ENCODE measurements at regions not wholly inside any gene's neighbourhood (a gene's known extent, or its start where the extent isn't known, plus 50 kb on each side); places are given as distances from the start of the nearest gene placed in this dataset.

DNA sequence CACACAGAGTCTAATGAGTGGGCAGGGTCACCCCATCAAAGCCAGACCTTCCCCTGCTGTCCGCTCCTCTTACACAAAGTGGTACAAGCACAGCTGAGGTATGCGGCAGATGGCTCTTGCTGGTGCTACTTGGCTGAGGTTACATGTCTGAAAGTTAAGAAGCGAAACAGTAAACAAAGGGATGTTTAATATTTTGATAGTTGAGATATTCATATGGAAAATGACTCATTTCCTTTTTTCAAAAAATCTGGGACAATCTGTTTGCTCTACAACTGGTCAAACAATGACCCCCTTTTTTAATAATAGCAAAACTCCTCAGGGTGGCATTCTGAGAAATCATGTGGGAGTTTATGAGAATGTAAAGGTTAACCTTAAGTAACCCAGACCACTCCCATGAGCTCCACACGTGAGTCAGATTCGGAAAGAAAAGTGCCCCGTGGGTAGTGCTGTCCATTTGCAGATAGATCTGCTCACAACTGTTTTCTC lies 245.3 kb downstream of the TBXT start:
- Histone ChIP-seq H3K27me3 (ENCODE audit: insufficient read depth, low read length) (no peaks in the 10 kb centered on the region), H2AFZ (ENCODE audit: low read length) (no peak overlapping the region), H4K20me1 (ENCODE audit: insufficient read depth, low read length) (no peaks in the 10 kb centered on the region), H3K79me2 (ENCODE audit: insufficient read depth, low read length) (no peaks in the 10 kb centered on the region), H3K9me3 (ENCODE audit: low read depth, low read length) (no peaks in the 10 kb centered on the region), H3K4me1 (ENCODE audit: insufficient read depth, low read length) (peaks cover 5% of the 10 kb centered on the region), H3K4me2 (ENCODE audit: insufficient read depth, low read length) (no peak overlapping the region), H3K36me3 (ENCODE audit: insufficient read depth, low read length) (no peaks in the 10 kb centered on the region), H3K4me3 (ENCODE audit: insufficient read depth, low read length) (no peak overlapping the region), H3K27ac (ENCODE audit: low read depth, low read length) (no peak overlapping the region)
- TF ChIP-seq CTCF (IDR thresholded peaks at IDR 0.05; ENCODE audit: extremely low read depth, low read depth, low read length), result no peak
- no peak for DNase-seq (ENCODE audit: insufficient read length, low spot score, missing footprints)

DNA sequence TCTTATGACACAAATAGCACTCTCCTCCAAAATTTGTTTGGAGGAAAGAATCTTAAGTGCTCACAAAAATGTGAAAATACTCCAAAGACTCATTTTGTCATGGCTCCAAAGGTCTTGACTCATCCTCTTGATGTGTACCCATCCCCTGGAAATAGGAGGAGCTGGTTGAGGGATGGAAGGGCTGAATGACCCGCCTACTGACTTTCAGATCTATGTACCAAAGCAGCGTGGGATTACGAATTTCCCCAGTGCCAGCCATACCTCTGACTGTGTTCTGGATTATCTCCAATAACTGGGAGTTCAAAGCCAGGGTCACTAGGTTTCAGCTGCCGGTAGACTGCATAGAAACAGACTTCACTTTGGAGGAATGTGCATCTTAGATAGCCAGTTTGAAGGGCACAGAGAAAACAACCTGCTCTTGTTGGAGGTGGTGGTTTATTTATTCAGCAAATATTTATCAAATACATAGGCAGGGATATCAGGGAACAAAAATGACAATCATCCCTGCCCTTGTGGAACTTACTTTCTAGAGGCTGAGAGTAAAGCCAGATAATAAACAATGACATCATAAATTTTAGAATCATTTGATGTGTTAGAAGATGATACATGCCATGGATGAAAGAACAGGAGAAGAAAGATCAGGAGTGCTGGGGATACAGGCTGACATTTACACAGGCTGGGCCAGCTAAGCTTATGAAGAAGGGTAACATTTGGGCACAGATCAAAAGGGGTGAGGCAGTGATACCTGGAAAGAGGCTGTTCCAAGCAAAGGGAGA lies 246.6 kb downstream of the TBXT start:
- no peaks in the 10 kb centered on the region for H3K27me3 ChIP-seq (ENCODE audit: insufficient read depth, low read length)
- H3K79me2 ChIP-seq (ENCODE audit: insufficient read depth, low read length), result no peaks in the 10 kb centered on the region
- H3K4me2 ChIP-seq (ENCODE audit: insufficient read depth, low read length), result no peak overlapping the region
- H2AFZ ChIP-seq (ENCODE audit: low read length), result no peak overlapping the region
- peaks cover 5% of the 10 kb centered on the region for H3K4me1 ChIP-seq (ENCODE audit: insufficient read depth, low read length)
- no peak overlapping the region for H3K27ac ChIP-seq (ENCODE audit: low read depth, low read length)
- TF ChIP-seq CTCF (IDR thresholded peaks at IDR 0.05; ENCODE audit: extremely low read depth, low read depth, low read length), result no peak
- H3K36me3 ChIP-seq (ENCODE audit: insufficient read depth, low read length), result no peaks in the 10 kb centered on the region
- no peaks in the 10 kb centered on the region for H3K9me3 ChIP-seq (ENCODE audit: low read depth, low read length)
- H3K4me3 ChIP-seq (ENCODE audit: insufficient read depth, low read length), result no peak overlapping the region
- no peaks in the 10 kb centered on the region for H4K20me1 ChIP-seq (ENCODE audit: insufficient read depth, low read length)
- DNase-seq (ENCODE audit: insufficient read length, low spot score, missing footprints), result no peak

DNA sequence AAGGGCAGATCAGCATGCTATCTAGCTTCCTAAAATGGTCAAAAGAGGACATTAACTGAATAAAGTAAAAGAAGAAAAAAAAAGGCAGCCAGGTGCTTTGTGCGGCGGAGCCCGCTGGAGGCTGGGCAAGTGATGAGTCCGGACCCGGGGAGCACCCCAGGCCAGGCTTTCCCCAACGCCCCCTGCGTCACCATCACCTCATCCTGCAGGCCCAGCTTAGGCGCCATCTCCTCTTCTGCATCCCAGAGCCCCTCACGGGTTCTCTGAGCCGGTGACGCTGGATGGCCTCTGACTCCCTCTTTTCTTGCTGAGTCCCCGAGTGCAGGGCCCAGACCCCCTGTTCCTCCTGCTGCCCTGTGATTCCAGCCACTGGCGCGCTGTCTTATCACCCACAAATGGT lies 250.1 kb downstream of the TBXT start:
- TF ChIP-seq CTCF (IDR thresholded peaks at IDR 0.05; ENCODE audit: extremely low read depth, low read depth, low read length), result no peak
- H3K27ac ChIP-seq (ENCODE audit: low read depth, low read length), result no peak overlapping the region
- H3K4me1 ChIP-seq (ENCODE audit: insufficient read depth, low read length), result peaks cover 5% of the 10 kb centered on the region
- H3K79me2 ChIP-seq (ENCODE audit: insufficient read depth, low read length), result no peaks in the 10 kb centered on the region
- H3K9me3 ChIP-seq (ENCODE audit: low read depth, low read length), result no peaks in the 10 kb centered on the region
- H3K27me3 ChIP-seq (ENCODE audit: insufficient read depth, low read length), result no peaks in the 10 kb centered on the region
- no peak overlapping the region for H2AFZ ChIP-seq (ENCODE audit: low read length)
- no peaks in the 10 kb centered on the region for H3K36me3 ChIP-seq (ENCODE audit: insufficient read depth, low read length)
- no peaks in the 10 kb centered on the region for H4K20me1 ChIP-seq (ENCODE audit: insufficient read depth, low read length)
- DNase-seq (ENCODE audit: insufficient read length, low spot score, missing footprints), result no peak
- H3K4me2 ChIP-seq (ENCODE audit: insufficient read depth, low read length), result no peak overlapping the region
- no peak overlapping the region for H3K4me3 ChIP-seq (ENCODE audit: insufficient read depth, low read length)

- no peak overlapping the region for H3K4me3 ChIP-seq (ENCODE audit: insufficient read depth, low read length)
- no peaks in the 10 kb centered on the region for H3K27me3 ChIP-seq (ENCODE audit: insufficient read depth, low read length)
- H3K27ac ChIP-seq (ENCODE audit: low read depth, low read length), result no peak overlapping the region
- H2AFZ ChIP-seq (ENCODE audit: low read length), result no peak overlapping the region
- no peaks in the 10 kb centered on the region for H4K20me1 ChIP-seq (ENCODE audit: insufficient read depth, low read length)
- no peak for TF ChIP-seq CTCF (IDR thresholded peaks at IDR 0.05; ENCODE audit: extremely low read depth, low read depth, low read length)
- H3K79me2 ChIP-seq (ENCODE audit: insufficient read depth, low read length), result no peaks in the 10 kb centered on the region
- peaks cover 2% of the 10 kb centered on the region for H3K4me1 ChIP-seq (ENCODE audit: insufficient read depth, low read length)
- no peak overlapping the region for H3K4me2 ChIP-seq (ENCODE audit: insufficient read depth, low read length)
- H3K36me3 ChIP-seq (ENCODE audit: insufficient read depth, low read length), result no peaks in the 10 kb centered on the region
- DNase-seq (ENCODE audit: insufficient read length, low spot score, missing footprints), result no peak
- no peaks in the 10 kb centered on the region for H3K9me3 ChIP-seq (ENCODE audit: low read depth, low read length)
These were observed 252.2 kb upstream of the PDE10A start for GRCh38 chr6:165915022-165915770.

Data from osteoblast (primary cell).